Osteoblast (primary cell): ENCODE measurements at regions not wholly inside any gene's neighbourhood (a gene's known extent, or its start where the extent isn't known, plus 50 kb on each side); places are given as distances from the start of the nearest gene placed in this dataset.

Experiments
- DNase-seq: peaks from one replicate; pipeline ENCODE4 v3.0.0; 2011; ENCODE audit warnings: low spot score, mixed read lengths; ENCODE audit not compliant: insufficient read length; ENCODE audit errors: missing footprints
- H2AFZ ChIP-seq: 2 replicates; pipeline ENCODE4 v1.6.0; 2011; ENCODE audit warnings: mild to moderate bottlenecking, low read length
- H3K27ac ChIP-seq: 2 replicates; pipeline ENCODE4 v1.5.1; 2011; ENCODE audit warnings: mild to moderate bottlenecking, low read depth, low read length, moderate library complexity
- H3K27me3 ChIP-seq: 2 replicates; pipeline ENCODE4 v1.6.0; 2012; ENCODE audit warnings: mild to moderate bottlenecking, control low read depth, inconsistent platforms, low read length, moderate library complexity; ENCODE audit not compliant: insufficient read depth
- H3K36me3 ChIP-seq: 2 replicates; pipeline ENCODE4 v1.5.1; 2011; ENCODE audit warnings: mild to moderate bottlenecking, low read length, control low read depth, moderate library complexity; ENCODE audit not compliant: insufficient read depth
- H3K4me1 ChIP-seq: 2 replicates; pipeline ENCODE4 v1.5.1; 2011; ENCODE audit warnings: mild to moderate bottlenecking, low read length, control low read depth, moderate library complexity; ENCODE audit not compliant: insufficient read depth
- H3K4me2 ChIP-seq: 2 replicates; pipeline ENCODE4 v1.6.0; 2011; ENCODE audit warnings: mild to moderate bottlenecking, low read length; ENCODE audit not compliant: insufficient read depth
- H3K4me3 ChIP-seq: fragments of 200-600 bp; sonication (generic); 3 replicates; pipeline ENCODE4 v1.5.1; 2012; ENCODE audit warnings: mild to moderate bottlenecking, low read length, inconsistent platforms; ENCODE audit not compliant: insufficient read depth
- H3K79me2 ChIP-seq: 2 replicates; pipeline ENCODE4 v1.6.0; 2012; ENCODE audit warnings: mild to moderate bottlenecking, low read length, control low read depth, inconsistent platforms; ENCODE audit not compliant: insufficient read depth
- H3K9me3 ChIP-seq: 2 replicates; pipeline ENCODE4 v1.5.1; 2011; ENCODE audit warnings: low read depth, low read length, control low read depth
- H4K20me1 ChIP-seq: 2 replicates; pipeline ENCODE4 v1.6.0; 2012; ENCODE audit warnings: mild to moderate bottlenecking, low read length, control low read depth; ENCODE audit not compliant: insufficient read depth
- TF ChIP-seq, protein P1 (sequence below): IDR thresholded peaks from 2 replicates; pipeline ENCODE4 v1.5.1; 2011; ENCODE audit warnings: mild to moderate bottlenecking, low read depth, low read length, moderate library complexity; ENCODE audit errors: extremely low read depth

DNA sequence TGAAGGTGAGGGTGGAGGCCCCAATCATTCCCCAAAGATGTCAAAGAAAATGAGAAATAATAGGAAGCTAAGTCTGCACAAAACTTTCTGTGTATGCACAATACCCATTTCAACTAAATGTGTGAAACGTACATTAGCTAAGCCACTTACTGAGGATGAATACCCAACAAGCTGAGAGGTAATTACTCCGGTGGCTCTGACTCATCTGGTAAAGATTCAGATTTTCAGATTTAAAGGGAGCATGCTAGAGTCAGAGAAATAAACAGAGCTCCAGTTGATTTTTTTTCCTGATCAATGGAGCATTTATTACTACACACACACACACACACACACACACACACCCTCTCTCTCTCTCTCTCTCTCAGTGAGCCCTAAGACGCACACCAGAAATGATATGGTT, 194.8 kb upstream of the ARGLU1 start:
- H3K79me2 ChIP-seq = no peaks in the 10 kb centered on the region
- H3K4me3 ChIP-seq = no peak overlapping the region
- no peaks in the 10 kb centered on the region for H3K9me3 ChIP-seq
- H4K20me1 ChIP-seq = no peaks in the 10 kb centered on the region
- H3K4me2 ChIP-seq = no peak overlapping the region
- no peaks in the 10 kb centered on the region for H3K27me3 ChIP-seq
- no peaks in the 10 kb centered on the region for H3K4me1 ChIP-seq
- no peak overlapping the region for H3K27ac ChIP-seq
- TF ChIP-seq, protein P1, sequence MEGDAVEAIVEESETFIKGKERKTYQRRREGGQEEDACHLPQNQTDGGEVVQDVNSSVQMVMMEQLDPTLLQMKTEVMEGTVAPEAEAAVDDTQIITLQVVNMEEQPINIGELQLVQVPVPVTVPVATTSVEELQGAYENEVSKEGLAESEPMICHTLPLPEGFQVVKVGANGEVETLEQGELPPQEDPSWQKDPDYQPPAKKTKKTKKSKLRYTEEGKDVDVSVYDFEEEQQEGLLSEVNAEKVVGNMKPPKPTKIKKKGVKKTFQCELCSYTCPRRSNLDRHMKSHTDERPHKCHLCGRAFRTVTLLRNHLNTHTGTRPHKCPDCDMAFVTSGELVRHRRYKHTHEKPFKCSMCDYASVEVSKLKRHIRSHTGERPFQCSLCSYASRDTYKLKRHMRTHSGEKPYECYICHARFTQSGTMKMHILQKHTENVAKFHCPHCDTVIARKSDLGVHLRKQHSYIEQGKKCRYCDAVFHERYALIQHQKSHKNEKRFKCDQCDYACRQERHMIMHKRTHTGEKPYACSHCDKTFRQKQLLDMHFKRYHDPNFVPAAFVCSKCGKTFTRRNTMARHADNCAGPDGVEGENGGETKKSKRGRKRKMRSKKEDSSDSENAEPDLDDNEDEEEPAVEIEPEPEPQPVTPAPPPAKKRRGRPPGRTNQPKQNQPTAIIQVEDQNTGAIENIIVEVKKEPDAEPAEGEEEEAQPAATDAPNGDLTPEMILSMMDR = no peak
- no peak for DNase-seq
- no peak overlapping the region for H2AFZ ChIP-seq
- H3K36me3 ChIP-seq = no peaks in the 10 kb centered on the region

DNA sequence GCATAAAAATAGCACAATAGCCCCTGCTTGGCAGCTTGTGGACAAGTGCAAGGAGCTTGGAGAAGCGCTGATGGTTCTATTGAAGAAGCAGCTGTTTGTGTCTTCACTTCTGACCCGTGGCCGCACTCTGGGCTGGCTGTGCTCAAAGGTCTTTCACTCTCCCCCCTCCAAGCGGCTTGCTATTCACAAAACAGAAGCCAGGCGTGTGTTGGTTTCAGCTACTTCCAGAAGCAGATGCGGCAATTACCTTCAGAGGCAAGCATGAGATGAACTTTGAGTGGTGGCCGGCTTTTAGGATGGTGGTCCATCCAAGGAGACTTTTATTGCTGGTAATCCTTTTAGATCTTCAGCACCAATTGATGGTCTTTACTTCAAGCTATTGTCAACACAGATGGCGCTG, 188.5 kb upstream of the ARGLU1 start:
- Histone ChIP-seq H3K4me3 (no peak overlapping the region), H2AFZ (no peak overlapping the region), H3K4me2 (no peak overlapping the region), H4K20me1 (no peaks in the 10 kb centered on the region), H3K27me3 (no peaks in the 10 kb centered on the region), H3K9me3 (no peaks in the 10 kb centered on the region), H3K36me3 (no peaks in the 10 kb centered on the region), H3K27ac (no peak overlapping the region), H3K4me1 (no peaks in the 10 kb centered on the region), H3K79me2 (no peaks in the 10 kb centered on the region)
- DNase-seq = no peak
- TF ChIP-seq, protein P1 = no peak

DNA sequence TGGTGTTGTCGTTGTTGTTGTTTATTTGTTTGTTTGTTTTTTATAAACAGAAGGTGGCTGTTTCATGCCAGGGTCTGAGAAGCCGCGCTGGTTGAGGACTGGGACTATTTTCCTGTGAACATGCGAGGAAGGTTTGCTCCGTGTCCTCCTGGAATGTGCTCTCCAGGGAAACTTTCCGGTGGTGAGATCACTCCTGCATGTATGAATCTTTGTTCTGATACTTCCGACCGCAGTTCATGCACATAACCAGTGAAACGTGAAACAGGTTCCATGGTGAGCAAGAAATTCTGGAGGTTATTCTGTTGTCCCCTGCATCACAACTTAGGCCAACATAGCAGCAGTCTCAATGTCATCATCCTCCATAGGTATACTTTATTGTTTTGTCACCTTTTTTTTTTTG, 187.6 kb upstream of the ARGLU1 start:
- H3K9me3 ChIP-seq = no peaks in the 10 kb centered on the region
- TF ChIP-seq, protein P1 = no peak
- no peak overlapping the region for H3K27ac ChIP-seq
- no peaks in the 10 kb centered on the region for H3K79me2 ChIP-seq
- no peak overlapping the region for H2AFZ ChIP-seq
- DNase-seq = no peak
- H3K4me3 ChIP-seq = no peak overlapping the region
- H3K4me2 ChIP-seq = no peak overlapping the region
- no peaks in the 10 kb centered on the region for H3K27me3 ChIP-seq
- H4K20me1 ChIP-seq = no peaks in the 10 kb centered on the region
- H3K36me3 ChIP-seq = no peaks in the 10 kb centered on the region
- H3K4me1 ChIP-seq = no peaks in the 10 kb centered on the region

DNA sequence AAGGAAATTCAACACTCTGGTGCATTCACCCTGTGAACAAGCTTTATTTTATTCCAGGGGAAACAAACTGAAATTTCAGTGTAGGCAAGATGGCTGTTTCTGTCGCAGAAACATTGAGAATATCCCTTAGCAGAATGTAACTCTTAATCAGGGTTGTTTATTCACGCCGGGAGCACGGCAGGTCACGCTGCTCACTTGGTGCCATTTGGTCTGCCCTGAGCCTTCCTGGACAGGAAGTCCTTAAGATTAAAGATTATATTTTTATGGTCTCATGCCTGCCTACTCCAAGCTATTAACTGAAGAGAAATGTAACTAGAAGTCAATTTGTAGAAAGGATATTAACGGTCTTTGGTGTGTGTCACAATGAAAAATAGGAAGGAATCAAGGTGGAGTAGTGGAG, 185.3 kb upstream of the ARGLU1 start:
- H3K27ac ChIP-seq = no peak overlapping the region

More for the DNA sequence above, 185.3 kb upstream of the ARGLU1 start:
- Histone ChIP-seq H3K9me3 (no peaks in the 10 kb centered on the region), H3K4me1 (no peaks in the 10 kb centered on the region), H3K36me3 (no peaks in the 10 kb centered on the region), H3K79me2 (no peaks in the 10 kb centered on the region), H3K4me3 (no peak overlapping the region), H2AFZ (no peak overlapping the region), H4K20me1 (no peaks in the 10 kb centered on the region), H3K27me3 (no peaks in the 10 kb centered on the region), H3K4me2 (no peak overlapping the region)
- no peak for DNase-seq
- TF ChIP-seq, protein P1 = no peak
